HFFc6 (cell line): ENCODE measurements at regions not wholly inside any gene's neighbourhood (a gene's known extent, or its start where the extent isn't known, plus 50 kb on each side); places are given as distances from the start of the nearest gene placed in this dataset.
"Not testable (repeated sequence)": the region's sequence is repeated elsewhere in the genome, so short reads cannot be mapped to it uniquely, and the experiment has no call there.

Experiments
- DNase-seq: peaks from one replicate; pipeline ENCODE4 v3.0.0-alpha.2; 2018
- H3K27ac Mint-ChIP-seq: 2 replicates; pipeline ENCODE4 v1.8.0; 2020; ENCODE audit warnings: mild to moderate bottlenecking, mixed read lengths
- H3K27me3 Mint-ChIP-seq: 2 replicates; pipeline ENCODE4 v1.8.0; 2021; ENCODE audit warnings: mild to moderate bottlenecking, moderate library complexity, mixed read lengths; ENCODE audit not compliant: insufficient read depth
- H3K36me3 Mint-ChIP-seq: 2 replicates; pipeline ENCODE4 v1.8.0; 2021; ENCODE audit warnings: low read depth, mixed read lengths
- H3K4me1 Mint-ChIP-seq: 2 replicates; pipeline ENCODE4 v1.8.0; 2020; ENCODE audit warnings: low read depth, mixed read lengths
- H3K4me3 Mint-ChIP-seq: 2 replicates; pipeline ENCODE4 v1.8.0; 2020; ENCODE audit warnings: mild to moderate bottlenecking, moderate library complexity, mixed read lengths
- H3K9me3 Mint-ChIP-seq: 2 replicates; pipeline ENCODE4 v1.8.0; 2020; ENCODE audit warnings: mild to moderate bottlenecking, mixed read lengths
- CTCF ChIP-seq: fragments of 200-600 bp; sonication (generic); IDR thresholded peaks from 2 replicates; pipeline ENCODE4 v1.5.0; 2021; ENCODE audit warnings: antibody characterized with exemption, mild to moderate bottlenecking

GRCh38 chr6:92109956-92110355 lies 1309.4 kb downstream of the EPHA7 start:
- H3K9me3 Mint-ChIP-seq: peaks cover 53% of the 10 kb centered on the region
- H3K4me3 Mint-ChIP-seq: no peak overlapping the region
- H3K27ac Mint-ChIP-seq: no peak overlapping the region

GRCh38 chr6:92109256-92109655 lies 1310.1 kb downstream of the EPHA7 start:
- DNase-seq: no peak
- no peaks in the 10 kb centered on the region for H3K4me1 Mint-ChIP-seq
- peaks cover 55% of the 10 kb centered on the region for H3K9me3 Mint-ChIP-seq
- no peaks in the 10 kb centered on the region for H3K27me3 Mint-ChIP-seq
- H3K27ac Mint-ChIP-seq: no peak overlapping the region
- no peaks in the 10 kb centered on the region for H3K36me3 Mint-ChIP-seq
- no peak overlapping the region for H3K4me3 Mint-ChIP-seq
- no peak for TF ChIP-seq CTCF

More at GRCh38 chr6:92109956-92110355, 1309.4 kb downstream of the EPHA7 start:
- Mint-ChIP-seq H3K4me1 (no peaks in the 10 kb centered on the region), H3K27me3 (no peaks in the 10 kb centered on the region), H3K36me3 (no peaks in the 10 kb centered on the region)
- TF ChIP-seq CTCF: no peak
- no peak for DNase-seq

- Mint-ChIP-seq H3K4me1 (no peaks in the 10 kb centered on the region), H3K27me3 (no peaks in the 10 kb centered on the region; the same call in 1 of the 2 replicates), H3K4me3 (no peak overlapping the region), H3K27ac (no peak overlapping the region), H3K36me3 (no peaks in the 10 kb centered on the region), H3K9me3 (peaks cover 34% of the 10 kb centered on the region)
- no peak for DNase-seq
- TF ChIP-seq CTCF: no peak
Measured at GRCh38 chr6:92086750-92087149, 1332.6 kb downstream of the EPHA7 start.

- H3K9me3 Mint-ChIP-seq: peaks cover 51% of the 10 kb centered on the region
- not testable (repeated sequence) for H3K36me3 Mint-ChIP-seq, H3K27me3 Mint-ChIP-seq, H3K27ac Mint-ChIP-seq, DNase-seq, H3K4me1 Mint-ChIP-seq, H3K4me3 Mint-ChIP-seq
Measured at GRCh38 chr6:92083914-92084313, 1335.4 kb downstream of the EPHA7 start.

GRCh38 chr6:92072387-92072786 lies 1347.0 kb downstream of the EPHA7 start:
- no peaks in the 10 kb centered on the region for H3K36me3 Mint-ChIP-seq
- H3K27me3 Mint-ChIP-seq: no peaks in the 10 kb centered on the region
- no peak overlapping the region for H3K4me3 Mint-ChIP-seq
- peaks cover 40% of the 10 kb centered on the region for H3K9me3 Mint-ChIP-seq
- no peak for DNase-seq
- no peaks in the 10 kb centered on the region for H3K4me1 Mint-ChIP-seq
- no peak for TF ChIP-seq CTCF
- H3K27ac Mint-ChIP-seq: no peak overlapping the region

- no peak for DNase-seq
- peaks cover 19% of the 10 kb centered on the region for H3K9me3 Mint-ChIP-seq
- no peaks in the 10 kb centered on the region for H3K27me3 Mint-ChIP-seq
- H3K4me1 Mint-ChIP-seq: no peaks in the 10 kb centered on the region
- TF ChIP-seq CTCF: no peak
- H3K36me3 Mint-ChIP-seq: no peaks in the 10 kb centered on the region
- H3K27ac Mint-ChIP-seq: no peak overlapping the region
- no peak overlapping the region for H3K4me3 Mint-ChIP-seq
Measured at GRCh38 chr6:92069781-92070180, 1349.6 kb downstream of the EPHA7 start.
